ENCODE measurements at regions not wholly inside any gene's neighbourhood (a gene's known extent, or its start where the extent isn't known, plus 50 kb on each side); places are given as distances from the start of the nearest gene placed in this dataset.

- FAIRE-seq (no peak), DNase-seq (peak in 2 of 5 donors; percentile 14 to 35)
- no peaks in the 10 kb centered on the region for H3K4me1 ChIP-seq (ENCODE audit: control insufficient read depth in 2 of 3, insufficient read depth in 2 of 3, low read depth in 1 of 3, low read length in 3 of 3)
- H3K27me3 ChIP-seq (ENCODE audit: control insufficient read depth, insufficient read depth, low read length): no peaks in the 10 kb centered on the region
- no peaks in the 10 kb centered on the region for H3K9me3 ChIP-seq (ENCODE audit: control insufficient read depth in 2 of 3, insufficient read depth in 1 of 3, low read length in 3 of 3)
- no peak overlapping the region for H3K9ac ChIP-seq (ENCODE audit: low read length in 3 of 3)
- H3K36me3 ChIP-seq (ENCODE audit: control insufficient read depth in 2 of 3, insufficient read depth in 3 of 3, low read length in 3 of 3): no peaks in the 10 kb centered on the region
- no peak overlapping the region for H3K27ac ChIP-seq (ENCODE audit: low read depth in 2 of 2, low read length in 2 of 2)
- intact Hi-C loops (cut with DNase I): no loop called here
- no peak overlapping the region for H3K4me3 ChIP-seq (ENCODE audit: low read length in 3 of 3)
- TF ChIP-seq CTCF (IDR thresholded peaks at IDR 0.05; ENCODE audit: borderline replicate concordance, extremely low read depth, insufficient read depth): peak; percentile 11
Measured at GRCh38 chr15:45827275-45827674, 192.4 kb downstream of the SQOR start.

GRCh38 chr15:45827766-45828165 lies 192.9 kb downstream of the SQOR start:
- TF ChIP-seq CTCF (IDR thresholded peaks at IDR 0.05; ENCODE audit: borderline replicate concordance, extremely low read depth, insufficient read depth): no peak
- H3K27me3 ChIP-seq (ENCODE audit: control insufficient read depth, insufficient read depth, low read length): no peaks in the 10 kb centered on the region
- DNase-seq (no peak), FAIRE-seq (no peak)
- intact Hi-C loops (cut with DNase I): no loop called here
- no peaks in the 10 kb centered on the region for H3K4me1 ChIP-seq (ENCODE audit: control insufficient read depth in 2 of 3, insufficient read depth in 2 of 3, low read depth in 1 of 3, low read length in 3 of 3)
- H3K27ac ChIP-seq (ENCODE audit: low read depth in 2 of 2, low read length in 2 of 2): no peak overlapping the region
- no peaks in the 10 kb centered on the region for H3K9me3 ChIP-seq (ENCODE audit: control insufficient read depth in 2 of 3, insufficient read depth in 1 of 3, low read length in 3 of 3)
- H3K4me3 ChIP-seq (ENCODE audit: low read length in 3 of 3): no peak overlapping the region
- H3K36me3 ChIP-seq (ENCODE audit: control insufficient read depth in 2 of 3, insufficient read depth in 3 of 3, low read length in 3 of 3): no peaks in the 10 kb centered on the region
- no peak overlapping the region for H3K9ac ChIP-seq (ENCODE audit: low read length in 3 of 3)

GRCh38 chr15:45829336-45830153 lies 194.7 kb downstream of the SQOR start:
- H3K4me3 ChIP-seq (ENCODE audit: low read length in 3 of 3): no peak overlapping the region
- H3K9ac ChIP-seq (ENCODE audit: low read length in 3 of 3): no peak overlapping the region
- no peaks in the 10 kb centered on the region for H3K4me1 ChIP-seq (ENCODE audit: control insufficient read depth in 2 of 3, insufficient read depth in 2 of 3, low read depth in 1 of 3, low read length in 3 of 3)
- no peak overlapping the region for H3K27ac ChIP-seq (ENCODE audit: low read depth in 2 of 2, low read length in 2 of 2)
- no peaks in the 10 kb centered on the region for H3K36me3 ChIP-seq (ENCODE audit: control insufficient read depth in 2 of 3, insufficient read depth in 3 of 3, low read length in 3 of 3)
- intact Hi-C loops (cut with DNase I): no loop called here
- FAIRE-seq: no peak
- H3K9me3 ChIP-seq (ENCODE audit: control insufficient read depth in 2 of 3, insufficient read depth in 1 of 3, low read length in 3 of 3): no peaks in the 10 kb centered on the region
- TF ChIP-seq CTCF (IDR thresholded peaks at IDR 0.05; ENCODE audit: borderline replicate concordance, extremely low read depth, insufficient read depth): no peak
- H3K27me3 ChIP-seq (ENCODE audit: control insufficient read depth, insufficient read depth, low read length): no peaks in the 10 kb centered on the region
- no peak for DNase-seq
